HepG2 (cell line): ENCODE measurements at regions not wholly inside any gene's neighbourhood (a gene's known extent, or its start where the extent isn't known, plus 50 kb on each side); places are given as distances from the start of the nearest gene placed in this dataset.

Source experiments
- ATAC-seq: fragments of 200-7000 bp; cut with Tn5 transposase; 3 replicates; pipeline ENCODE4 v1.9.1; 2020; ENCODE audit warnings: mild to moderate bottlenecking, moderate library complexity
- BruUV-seq: library from RNA; stranded (reverse); fragments of 400-500 nt; replicated peaks from 2 replicates; lab custom pipeline; 2021; lab: Mats Ljungman, UMichigan
- CTCF ChIA-PET: fragments of 300-600 bp; formaldehyde crosslinking; extraction: SDS; loops from one replicate; lab custom pipeline; 2021; ENCODE audit warnings: low total read pairs, inconsistent platforms, low intra/inter-chr PET ratio; lab: Yijun Ruan, JAX
- POLR2A ChIA-PET: fragments of 350-600 bp; sonication (Branson Sonifier 250); formaldehyde crosslinking; loops from one replicate; lab custom pipeline; 2020; ENCODE audit warnings: antibody characterized with exemption, inconsistent platforms; lab: Yijun Ruan, JAX
- DNase-seq: peaks from one replicate; pipeline ENCODE4 v3.0.0-alpha.2; 2015; ENCODE audit warnings: low spot score
- FAIRE-seq: peaks from 3 replicates; lab custom pipeline; 2011; peaks lifted over from hg19 to GRCh38; lab: Jason Lieb, UNC
- H2AFZ ChIP-seq: one replicate; pipeline ENCODE4 v1.6.1; 2011; ENCODE audit warnings: low read length, inconsistent platforms
- H3K27ac ChIP-seq: fragments of 300-600 bp; 3 replicates; pipeline ENCODE4 v1.8.0; 2011; ENCODE audit warnings: mixed run types, mild to moderate bottlenecking, mixed read lengths, low read length, inconsistent platforms; ENCODE audit not compliant: insufficient read depth; ENCODE audit errors: extremely low read length
- H3K27me3 ChIP-seq, 2 experiments: fragments of 200-600 bp in 1 of 2; 2 replicates in 1 of 2; 3 replicates in 1 of 2; pipeline versions ENCODE4 v1.6.0 to v1.8.0; 2011; ENCODE audit warnings: low read length in 2 of 2, mild to moderate bottlenecking in 2 of 2, moderate library complexity in 2 of 2, inconsistent platforms in 1 of 2; ENCODE audit not compliant: insufficient read depth in 2 of 2, control insufficient read depth in 1 of 2
- H3K36me3 ChIP-seq, 2 experiments: fragments of 200-600 bp in 1 of 2; replicated peaks in 1 of 2; 2 replicates in 1 of 2; 3 replicates in 1 of 2; pipeline versions ENCODE4 v1.5.1 to v1.8.0; 2011; ENCODE audit warnings: low read length in 2 of 2, inconsistent platforms in 1 of 2; ENCODE audit not compliant: insufficient read depth in 2 of 2, control insufficient read depth in 1 of 2
- H3K4me1 ChIP-seq: 2 replicates; pipeline ENCODE4 v1.5.1; 2012; ENCODE audit warnings: low read length, inconsistent platforms; ENCODE audit not compliant: insufficient read depth
- H3K4me2 ChIP-seq: 2 replicates; pipeline ENCODE4 v1.6.0; 2011; ENCODE audit warnings: low read depth, low read length, inconsistent platforms
- H3K4me3 ChIP-seq, 3 experiments: fragments of 200-600 bp in 1 of 3; sonication (generic), shearing (Covaris generic) in 1 of 3; replicated peaks in 1 of 3; 2 replicates each; pipeline ENCODE4 v1.5.1; 2011 to 2016; ENCODE audit warnings: low read length in 3 of 3, inconsistent platforms in 2 of 3, low read depth in 2 of 3, mild to moderate bottlenecking in 2 of 3, control low read depth in 1 of 3, mixed read lengths in 1 of 3; ENCODE audit not compliant: insufficient read depth in 1 of 3
- H3K79me2 ChIP-seq: one replicate; pipeline ENCODE4 v1.6.1; 2011; ENCODE audit warnings: low read length, inconsistent platforms; ENCODE audit not compliant: insufficient read depth
- H3K9ac ChIP-seq: 2 replicates; pipeline ENCODE4 v1.6.0; 2011; ENCODE audit warnings: mild to moderate bottlenecking, low read depth, low read length, inconsistent platforms; ENCODE audit not compliant: insufficient read depth
- H3K9me3 ChIP-seq: 2 replicates; pipeline ENCODE4 v1.5.1; 2012; ENCODE audit warnings: mild to moderate bottlenecking, low read length
- H4K20me1 ChIP-seq: 2 replicates; pipeline ENCODE4 v1.6.0; 2011; ENCODE audit warnings: inconsistent platforms, mild to moderate bottlenecking, low read length, moderate library complexity; ENCODE audit not compliant: insufficient read depth
- ASH2L ChIP-seq: fragments of 300-600, 200-600 bp; sonication (generic); IDR thresholded peaks from 2 replicates; pipeline ENCODE4 v1.7.0; 2017; ENCODE audit warnings: low read depth, mild to moderate bottlenecking, moderate library complexity, mixed read lengths, low read length; ENCODE audit not compliant: insufficient read length
- CEBPZ ChIP-seq: IDR thresholded peaks from 2 replicates; pipeline ENCODE4 v1.6.1; 2012; ENCODE audit warnings: low read length, improper control_type of control experiment
- GABPB1 ChIP-seq: IDR thresholded peaks from 2 replicates; pipeline ENCODE4 v1.6.1; 2016; ENCODE audit warnings: mild to moderate bottlenecking, missing genetic modification reagents, moderate library complexity, missing compliant biosample characterization
- HDAC2 ChIP-seq: sonication (generic); formaldehyde crosslinking; IDR thresholded peaks from 2 replicates; pipeline ENCODE4 v1.4.0; 2020; ENCODE audit warnings: missing genetic modification reagents
- HDAC6 ChIP-seq: fragments of 200-600 bp; sonication (generic); IDR thresholded peaks from 2 replicates; pipeline ENCODE4 v1.7.0; 2017; ENCODE audit warnings: mild to moderate bottlenecking, antibody characterized with exemption, low read length, low read depth
- IKZF1 ChIP-seq: fragments of 450-650 bp; IDR thresholded peaks from 2 replicates; pipeline ENCODE4 v1.7.1; 2016
- NR2F1 ChIP-seq, 2 experiments: fragments of 450-650 bp in 1 of 2; formaldehyde crosslinking in 1 of 2; IDR thresholded peaks; 2 replicates each; pipeline versions ENCODE4 v1.5.0 to v1.6.1; 2016 to 2020; ENCODE audit warnings: mild to moderate bottlenecking in 1 of 2, missing compliant biosample characterization in 1 of 2, missing genetic modification reagents in 1 of 2, moderate library complexity in 1 of 2
- PAX8 ChIP-seq: sonication (generic); formaldehyde crosslinking; IDR thresholded peaks from 2 replicates; pipeline ENCODE4 v1.8.0; 2022; ENCODE audit warnings: mild to moderate bottlenecking, missing genetic modification reagents, borderline replicate concordance
- SIX1 ChIP-seq: sonication (generic); formaldehyde crosslinking; IDR thresholded peaks from 2 replicates; pipeline ENCODE4 v1.4.0; 2020; ENCODE audit warnings: missing genetic modification reagents, borderline replicate concordance
- ZNF350 ChIP-seq: sonication (generic); formaldehyde crosslinking; IDR thresholded peaks from 2 replicates; pipeline ENCODE4 v1.4.0; 2020; ENCODE audit warnings: mild to moderate bottlenecking, low read depth, missing genetic modification reagents, borderline replicate concordance
- ZNF549 ChIP-seq: sonication (generic); formaldehyde crosslinking; IDR thresholded peaks from 2 replicates; pipeline ENCODE4 v1.5.0; 2020; ENCODE audit warnings: missing genetic modification reagents
- ZNF674 ChIP-seq: sonication (generic); formaldehyde crosslinking; IDR thresholded peaks from 2 replicates; pipeline ENCODE4 v1.5.0; 2020; ENCODE audit warnings: low read depth, mild to moderate bottlenecking, missing genetic modification reagents
- WGBS: methylation state at CpG from one replicate; pipeline ENCODE4 v1.1.6; 2017; ENCODE audit warnings: low lambda C conversion rate; 5-methylcytosine and 5-hydroxymethylcytosine counted together
- in situ Hi-C: cut with HindIII; loops from 2 replicates; pipeline ENCODE4 v1.10.0; 2017; ENCODE audit warnings: low pct_unique_long_range_greater_than_20kb; ENCODE audit not compliant: extremely low pct_ligation_motif_present
- intact Hi-C: fragments of 100-400 bp; cut with micrococcal nuclease; formaldehyde crosslinking; loops from one replicate; pipeline ENCODE4 v1.10.0; 2022; ENCODE audit not compliant: unreplicated experiment

- no TSS peak for BruUV-seq
- WGBS = 60% methylated on average over 10 of the region's 10 CpGs
- no peak overlapping the region for H3K4me2 ChIP-seq
- no peaks in the 10 kb centered on the region for H3K79me2 ChIP-seq
- H3K27ac ChIP-seq = no peak overlapping the region
- no peak overlapping the region for H3K4me3 ChIP-seq
- in situ Hi-C loops = no loop called here
- no peaks in the 10 kb centered on the region for H3K4me1 ChIP-seq
- intact Hi-C loops = no loop called here
- no peak for ATAC-seq
- no peaks in the 10 kb centered on the region for H3K27me3 ChIP-seq
- POLR2A ChIA-PET = no interaction called here
- H3K36me3 ChIP-seq = no peaks in the 10 kb centered on the region
- no peak overlapping the region for H2AFZ ChIP-seq
- no peak for TF ChIP-seq ZNF549
- TF ChIP-seq ASH2L = no peak
- TF ChIP-seq SIX1 = no peak
- TF ChIP-seq, all 625 proteins: peak for 0
- no peak for FAIRE-seq
- no peak overlapping the region for H3K9ac ChIP-seq
- H3K9me3 ChIP-seq = no peaks in the 10 kb centered on the region
- CTCF ChIA-PET = no interaction called here
- H4K20me1 ChIP-seq = no peaks in the 10 kb centered on the region
- DNase-seq = no peak
These were observed 322.0 kb upstream of the PPARGC1A start for GRCh38 chr4:24211856-24212255.

GRCh38 chr4:24210332-24210902, 320.6 kb upstream of the PPARGC1A start:
- ATAC-seq = no peak
- Histone ChIP-seq H3K9me3 (no peaks in the 10 kb centered on the region), H3K4me2 (no peak overlapping the region), H3K79me2 (no peaks in the 10 kb centered on the region), H3K4me3 (no peak overlapping the region), H3K9ac (no peak overlapping the region), H2AFZ (no peak overlapping the region), H3K36me3 (no peaks in the 10 kb centered on the region), H3K4me1 (no peaks in the 10 kb centered on the region), H3K27me3 (no peaks in the 10 kb centered on the region), H3K27ac (no peak overlapping the region), H4K20me1 (no peaks in the 10 kb centered on the region)
- CTCF ChIA-PET = no interaction called here
- WGBS = 33% methylated on average over 10 of the region's 10 CpGs
- FAIRE-seq = no peak
- intact Hi-C loops = no loop called here
- BruUV-seq = no TSS peak
- in situ Hi-C loops = no loop called here
- POLR2A ChIA-PET = no interaction called here
- DNase-seq = no peak
- TF ChIP-seq PAX8 = no peak
- no peak for TF ChIP-seq GABPB1 (CRISPR knock-in tag)
- TF ChIP-seq CEBPZ = no peak
- no peak for TF ChIP-seq HDAC2 (CRISPR knock-in tag)
- TF ChIP-seq ZNF674 (CRISPR knock-in tag) = no peak
- no peak for TF ChIP-seq IKZF1
- no peak for TF ChIP-seq ZNF350 (CRISPR knock-in tag)
- TF ChIP-seq NR2F1 (CRISPR knock-in tag; IDR thresholded peaks at IDR 0.05) = no peak
- no peak for TF ChIP-seq HDAC6
